ENCODE measurements at regions not wholly inside any gene's neighbourhood (a gene's known extent, or its start where the extent isn't known, plus 50 kb on each side); places are given as distances from the start of the nearest gene placed in this dataset.

- H3K9ac ChIP-seq (ENCODE audit: insufficient read depth, low read depth, low read length) = no peak overlapping the region
- H3K79me2 ChIP-seq (ENCODE audit: insufficient read depth, low read length) = no peaks in the 10 kb centered on the region
- H3K27me3 ChIP-seq (ENCODE audit: control insufficient read depth in 1 of 2, insufficient read depth in 2 of 2, low read length in 2 of 2) = peaks cover 0 to 30% of the 10 kb centered on the region in 2 experiments; a peak in 3 of 5 replicates
- H3K36me3 ChIP-seq (replicated peaks in 1 of 2; ENCODE audit: control insufficient read depth in 1 of 2, insufficient read depth in 2 of 2, low read length in 2 of 2) = no peaks in the 10 kb centered on the region
- H3K4me1 ChIP-seq (ENCODE audit: insufficient read depth, low read length) = no peaks in the 10 kb centered on the region
- BruUV-seq (replicated peaks) = no TSS peak
- H4K20me1 ChIP-seq (ENCODE audit: insufficient read depth, low read length) = no peaks in the 10 kb centered on the region
- no peaks in the 10 kb centered on the region for H3K9me3 ChIP-seq (ENCODE audit: low read length)
- no peak for ATAC-seq
- no peak for DNase-seq (ENCODE audit: low spot score)
- ChIA-PET CTCF (ENCODE audit: low intra/inter-chr PET ratio, low total read pairs) (no interaction called here), POLR2A (no interaction called here)
- H3K4me2 ChIP-seq (ENCODE audit: low read depth, low read length) = no peak overlapping the region
- H3K27ac ChIP-seq (ENCODE audit: extremely low read length, insufficient read depth, low read length) = no peak overlapping the region
- FAIRE-seq = no peak
- in situ Hi-C loops (cut with HindIII; ENCODE audit: extremely low pct_ligation_motif_present, low pct_unique_long_range_greater_than_20kb) (no loop called here), intact Hi-C loops (cut with micrococcal nuclease; ENCODE audit: unreplicated experiment) (no loop called here)
- WGBS (ENCODE audit: low lambda C conversion rate) = 61% methylated on average over 7 of the region's 7 CpGs
- no peak overlapping the region for H2AFZ ChIP-seq (ENCODE audit: low read length)
- no peak overlapping the region for H3K4me3 ChIP-seq (replicated peaks in 1 of 3; ENCODE audit: insufficient read depth in 1 of 3, low read depth in 2 of 3, low read length in 3 of 3)
- TF ChIP-seq MIXL1 (CRISPR knock-in tag; IDR thresholded peaks at IDR 0.05) = no peak
- TF ChIP-seq, protein P1, sequence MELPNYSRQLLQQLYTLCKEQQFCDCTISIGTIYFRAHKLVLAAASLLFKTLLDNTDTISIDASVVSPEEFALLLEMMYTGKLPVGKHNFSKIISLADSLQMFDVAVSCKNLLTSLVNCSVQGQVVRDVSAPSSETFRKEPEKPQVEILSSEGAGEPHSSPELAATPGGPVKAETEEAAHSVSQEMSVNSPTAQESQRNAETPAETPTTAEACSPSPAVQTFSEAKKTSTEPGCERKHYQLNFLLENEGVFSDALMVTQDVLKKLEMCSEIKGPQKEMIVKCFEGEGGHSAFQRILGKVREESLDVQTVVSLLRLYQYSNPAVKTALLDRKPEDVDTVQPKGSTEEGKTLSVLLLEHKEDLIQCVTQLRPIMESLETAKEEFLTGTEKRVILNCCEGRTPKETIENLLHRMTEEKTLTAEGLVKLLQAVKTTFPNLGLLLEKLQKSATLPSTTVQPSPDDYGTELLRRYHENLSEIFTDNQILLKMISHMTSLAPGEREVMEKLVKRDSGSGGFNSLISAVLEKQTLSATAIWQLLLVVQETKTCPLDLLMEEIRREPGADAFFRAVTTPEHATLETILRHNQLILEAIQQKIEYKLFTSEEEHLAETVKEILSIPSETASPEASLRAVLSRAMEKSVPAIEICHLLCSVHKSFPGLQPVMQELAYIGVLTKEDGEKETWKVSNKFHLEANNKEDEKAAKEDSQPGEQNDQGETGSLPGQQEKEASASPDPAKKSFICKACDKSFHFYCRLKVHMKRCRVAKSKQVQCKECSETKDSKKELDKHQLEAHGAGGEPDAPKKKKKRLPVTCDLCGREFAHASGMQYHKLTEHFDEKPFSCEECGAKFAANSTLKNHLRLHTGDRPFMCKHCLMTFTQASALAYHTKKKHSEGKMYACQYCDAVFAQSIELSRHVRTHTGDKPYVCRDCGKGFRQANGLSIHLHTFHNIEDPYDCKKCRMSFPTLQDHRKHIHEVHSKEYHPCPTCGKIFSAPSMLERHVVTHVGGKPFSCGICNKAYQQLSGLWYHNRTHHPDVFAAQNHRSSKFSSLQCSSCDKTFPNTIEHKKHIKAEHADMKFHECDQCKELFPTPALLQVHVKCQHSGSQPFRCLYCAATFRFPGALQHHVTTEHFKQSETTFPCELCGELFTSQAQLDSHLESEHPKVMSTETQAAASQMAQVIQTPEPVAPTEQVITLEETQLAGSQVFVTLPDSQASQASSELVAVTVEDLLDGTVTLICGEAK (IDR thresholded peaks at IDR 0.05) = no peak
- TF ChIP-seq, protein P1 (CRISPR knock-in tag; IDR thresholded peaks at IDR 0.05) = no peak
- TF ChIP-seq NFKB2 (CRISPR knock-in tag; IDR thresholded peaks at IDR 0.05; ENCODE audit: borderline replicate concordance) = no peak
- no peak for TF ChIP-seq HOXA7 (CRISPR knock-in tag; IDR thresholded peaks at IDR 0.05)
- no peak for TF ChIP-seq ZSCAN22 (CRISPR knock-in tag; IDR thresholded peaks at IDR 0.05)
- TF ChIP-seq ZNF614 (CRISPR knock-in tag; IDR thresholded peaks at IDR 0.05; ENCODE audit: borderline replicate concordance) = no peak
- no peak for TF ChIP-seq HOMEZ (CRISPR knock-in tag; IDR thresholded peaks at IDR 0.05; ENCODE audit: low read depth)
- TF ChIP-seq JUN (CRISPR knock-in tag; IDR thresholded peaks at IDR 0.05) = no peak
- no peak for TF ChIP-seq RFXANK (CRISPR knock-in tag; IDR thresholded peaks at IDR 0.05)
- no peak for TF ChIP-seq AGO1 (IDR thresholded peaks at IDR 0.05; ENCODE audit: low read depth, low read length, poor library complexity, severe bottlenecking)
- no peak for TF ChIP-seq MXD4 (CRISPR knock-in tag; IDR thresholded peaks at IDR 0.05)
- TF ChIP-seq NONO (IDR thresholded peaks at IDR 0.05) = no peak
- no peak for TF ChIP-seq NONO (CRISPR knock-in tag; conservative IDR thresholded peaks at IDR 0.05)
- TF ChIP-seq THAP11 (CRISPR knock-in tag; IDR thresholded peaks at IDR 0.05) = no peak
- TF ChIP-seq ZSCAN20 (CRISPR knock-in tag; IDR thresholded peaks at IDR 0.05; ENCODE audit: borderline replicate concordance) = no peak
Observed at GRCh38 chr2:176493226-176493825, 224.1 kb downstream of the MTX2 start.

Data from HepG2 (cell line).